HTR-8/SVneo (cell line): ENCODE measurements at regions not wholly inside any gene's neighbourhood (a gene's known extent, or its start where the extent isn't known, plus 50 kb on each side); places are given as distances from the start of the nearest gene placed in this dataset.

ENCODE experiments used
- DNase-seq: peaks from one replicate; pipeline ENCODE4 v3.0.0; 2011; ENCODE audit warnings: low spot score, mixed read lengths; ENCODE audit not compliant: insufficient read length
- FAIRE-seq: peaks from 2 replicates; lab custom pipeline; 2011; peaks lifted over from hg19 to GRCh38; lab: Jason Lieb, UNC

GRCh38 chr20:51898788-51899187 lies 96.5 kb upstream of the SALL4 start:
- DNase-seq (no peak), FAIRE-seq (peak; percentile 48)

- peak; percentile 23 for FAIRE-seq
- no peak for DNase-seq
Measured at GRCh38 chr20:51894619-51895018, 92.3 kb upstream of the SALL4 start.

- FAIRE-seq, result peak; percentile 81
- no peak for DNase-seq
Measured at GRCh38 chr20:51894201-51894600, 91.9 kb upstream of the SALL4 start.

GRCh38 chr20:51893723-51894122 lies 91.4 kb upstream of the SALL4 start:
- DNase-seq, result no peak
- peak; percentile 59 for FAIRE-seq

- FAIRE-seq (peak; percentile 20), DNase-seq (no peak)
Measured at GRCh38 chr20:51890003-51890402, 87.7 kb upstream of the SALL4 start.

GRCh38 chr20:51889466-51889865 lies 87.1 kb upstream of the SALL4 start:
- DNase-seq, result no peak
- FAIRE-seq, result peak; percentile 13

GRCh38 chr20:51888291-51888690 lies 86.0 kb upstream of the SALL4 start:
- FAIRE-seq, result peak; percentile 74
- DNase-seq, result no peak

GRCh38 chr20:51886891-51887608 lies 84.7 kb upstream of the SALL4 start:
- FAIRE-seq (peak; percentile 94), DNase-seq (no peak)

GRCh38 chr20:51886341-51886740 lies 84.0 kb upstream of the SALL4 start:
- FAIRE-seq, result peak; percentile 28

GRCh38 chr20:51884561-51884960 lies 82.2 kb upstream of the SALL4 start:
- DNase-seq (peak; percentile 68), FAIRE-seq (peak; percentile 26)

More at GRCh38 chr20:51886341-51886740, 84.0 kb upstream of the SALL4 start:
- no peak for DNase-seq

- DNase-seq (no peak), FAIRE-seq (peak; percentile 93)
Measured at GRCh38 chr20:51880188-51880587, 77.9 kb upstream of the SALL4 start.

- DNase-seq, result no peak
- FAIRE-seq, result no peak
Measured at GRCh38 chr20:51876313-51876940, 74.1 kb upstream of the SALL4 start.

- no peak for FAIRE-seq
- no peak for DNase-seq
Measured at GRCh38 chr20:51873652-51874051, 71.3 kb upstream of the SALL4 start.

GRCh38 chr20:51871943-51872342 lies 69.6 kb upstream of the SALL4 start:
- DNase-seq (peak; percentile 65), FAIRE-seq (no peak)

- FAIRE-seq, result no peak
- no peak for DNase-seq
Measured at GRCh38 chr20:51869002-51869401, 66.7 kb upstream of the SALL4 start.

- FAIRE-seq (no peak), DNase-seq (no peak)
Measured at GRCh38 chr20:51867251-51867650, 64.9 kb upstream of the SALL4 start.

- peak; percentile 70 for FAIRE-seq
- DNase-seq, result no peak
Measured at GRCh38 chr20:51864967-51865366, 62.6 kb upstream of the SALL4 start.

- DNase-seq, result no peak
- peak; percentile 58 for FAIRE-seq
Measured at GRCh38 chr20:51862796-51863195, 60.5 kb upstream of the SALL4 start.

- FAIRE-seq (peak; percentile 46), DNase-seq (no peak)
Measured at GRCh38 chr20:51861726-51862466, 59.6 kb upstream of the SALL4 start.

- DNase-seq (peak; percentile 86), FAIRE-seq (peak; percentile 69)
Measured at GRCh38 chr20:51860111-51860882, 58.0 kb upstream of the SALL4 start.
